ENCODE measurements at regions not wholly inside any gene's neighbourhood (a gene's known extent, or its start where the extent isn't known, plus 50 kb on each side); places are given as distances from the start of the nearest gene placed in this dataset.

DNA sequence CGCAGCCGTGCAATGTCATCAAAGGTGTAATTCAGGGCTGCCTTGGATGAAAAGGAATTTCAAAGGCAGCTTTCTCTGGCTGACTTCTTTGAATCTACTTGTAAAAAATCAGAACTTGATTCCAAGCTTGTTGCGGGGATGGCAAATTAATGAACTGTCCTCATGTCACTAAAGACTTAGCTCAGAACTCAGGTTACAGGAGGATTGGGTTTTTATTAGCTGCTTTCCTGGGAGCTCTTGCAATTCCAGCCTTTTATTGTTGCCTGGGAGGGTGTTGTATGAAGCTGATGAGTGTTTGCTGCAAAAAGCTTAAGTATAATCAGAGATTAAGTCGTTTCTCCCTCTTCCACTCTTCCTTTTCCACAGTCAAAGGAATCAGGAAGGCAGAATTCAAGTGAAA lies 113.0 kb upstream of the CDH4 start:
- no peak for TF ChIP-seq POLR2A (IDR thresholded peaks at IDR 0.05)
- TF ChIP-seq, protein P1, sequence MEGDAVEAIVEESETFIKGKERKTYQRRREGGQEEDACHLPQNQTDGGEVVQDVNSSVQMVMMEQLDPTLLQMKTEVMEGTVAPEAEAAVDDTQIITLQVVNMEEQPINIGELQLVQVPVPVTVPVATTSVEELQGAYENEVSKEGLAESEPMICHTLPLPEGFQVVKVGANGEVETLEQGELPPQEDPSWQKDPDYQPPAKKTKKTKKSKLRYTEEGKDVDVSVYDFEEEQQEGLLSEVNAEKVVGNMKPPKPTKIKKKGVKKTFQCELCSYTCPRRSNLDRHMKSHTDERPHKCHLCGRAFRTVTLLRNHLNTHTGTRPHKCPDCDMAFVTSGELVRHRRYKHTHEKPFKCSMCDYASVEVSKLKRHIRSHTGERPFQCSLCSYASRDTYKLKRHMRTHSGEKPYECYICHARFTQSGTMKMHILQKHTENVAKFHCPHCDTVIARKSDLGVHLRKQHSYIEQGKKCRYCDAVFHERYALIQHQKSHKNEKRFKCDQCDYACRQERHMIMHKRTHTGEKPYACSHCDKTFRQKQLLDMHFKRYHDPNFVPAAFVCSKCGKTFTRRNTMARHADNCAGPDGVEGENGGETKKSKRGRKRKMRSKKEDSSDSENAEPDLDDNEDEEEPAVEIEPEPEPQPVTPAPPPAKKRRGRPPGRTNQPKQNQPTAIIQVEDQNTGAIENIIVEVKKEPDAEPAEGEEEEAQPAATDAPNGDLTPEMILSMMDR (IDR thresholded peaks at IDR 0.05): no peak

Measured in uterus (tissue), 2 donors.